ENCODE measurements at regions not wholly inside any gene's neighbourhood (a gene's known extent, or its start where the extent isn't known, plus 50 kb on each side); places are given as distances from the start of the nearest gene placed in this dataset.
"Not testable (repeated sequence)": the region's sequence is repeated elsewhere in the genome, so short reads cannot be mapped to it uniquely, and the experiment has no call there.

GRCh38 chr11:134943544-134943943 lies 531.5 kb upstream of the B3GAT1 start:
- no peak for DNase-seq

- no peak for DNase-seq
These were observed 530.6 kb upstream of the B3GAT1 start for GRCh38 chr11:134942681-134943080.

GRCh38 chr11:134941936-134942600 lies 530.0 kb upstream of the B3GAT1 start:
- not testable (repeated sequence) for DNase-seq

GRCh38 chr11:134941326-134941725 lies 529.3 kb upstream of the B3GAT1 start:
- DNase-seq: no peak

GRCh38 chr11:134940441-134941126 lies 528.5 kb upstream of the B3GAT1 start:
- DNase-seq: no peak

GRCh38 chr11:134939905-134940304 lies 527.9 kb upstream of the B3GAT1 start:
- DNase-seq: no peak

GRCh38 chr11:134939031-134939430 lies 527.0 kb upstream of the B3GAT1 start:
- DNase-seq: no peak

GRCh38 chr11:134938212-134938611 lies 526.2 kb upstream of the B3GAT1 start:
- no peak for DNase-seq

- not testable (repeated sequence) for DNase-seq
These were observed 525.2 kb upstream of the B3GAT1 start for GRCh38 chr11:134937193-134937592.

- no peak for DNase-seq
These were observed 520.7 kb upstream of the B3GAT1 start for GRCh38 chr11:134932761-134933160.

- no peak for DNase-seq
These were observed 513.4 kb upstream of the B3GAT1 start for GRCh38 chr11:134925432-134925831.

- no peak for DNase-seq
These were observed 511.4 kb upstream of the B3GAT1 start for GRCh38 chr11:134923441-134923840.

- no peak for DNase-seq
These were observed 509.9 kb upstream of the B3GAT1 start for GRCh38 chr11:134921938-134922337.

GRCh38 chr11:134920851-134921608 lies 509.0 kb upstream of the B3GAT1 start:
- DNase-seq: no peak

GRCh38 chr11:134916421-134917213 lies 504.6 kb upstream of the B3GAT1 start:
- no peak for DNase-seq

GRCh38 chr11:134915881-134916280 lies 503.8 kb upstream of the B3GAT1 start:
- no peak for DNase-seq

GRCh38 chr11:134915212-134915611 lies 503.2 kb upstream of the B3GAT1 start:
- no peak for DNase-seq

GRCh38 chr11:134913999-134914590 lies 502.1 kb upstream of the B3GAT1 start:
- no peak for DNase-seq

- no peak for DNase-seq
These were observed 501.3 kb upstream of the B3GAT1 start for GRCh38 chr11:134913391-134913790.

- no peak for DNase-seq
These were observed 499.6 kb upstream of the B3GAT1 start for GRCh38 chr11:134911514-134912180.

GRCh38 chr11:134908583-134908982 lies 496.5 kb upstream of the B3GAT1 start:
- DNase-seq: no peak

GRCh38 chr11:134907636-134908035 lies 495.6 kb upstream of the B3GAT1 start:
- DNase-seq: no peak

Data from T-helper 2 cell (primary cell).